GM12878 (cell line): ENCODE measurements at regions not wholly inside any gene's neighbourhood (a gene's known extent, or its start where the extent isn't known, plus 50 kb on each side); places are given as distances from the start of the nearest gene placed in this dataset.

ENCODE experiments used
- BCL11A ChIP-seq: IDR thresholded peaks from 2 replicates; pipeline ENCODE4 v1.6.1; 2011; ENCODE audit warnings: low read depth, low read length
- BHLHE40 ChIP-seq, 2 experiments: fragments of 450-650 bp in 1 of 2; IDR thresholded peaks; 2 replicates each; pipeline ENCODE4 v1.6.1; 2011 to 2017; ENCODE audit warnings: low read depth in 2 of 2, borderline replicate concordance in 1 of 2, improper control_type of control experiment in 1 of 2, low read length in 1 of 2, mild to moderate bottlenecking in 1 of 2
- DPF2 ChIP-seq: fragments of 450-650 bp; IDR thresholded peaks from 2 replicates; pipeline ENCODE4 v1.6.1; 2017; ENCODE audit warnings: mild to moderate bottlenecking
- EED ChIP-seq: sonication (generic); IDR thresholded peaks from 2 replicates; pipeline ENCODE4 v1.6.1; 2016; ENCODE audit warnings: antibody characterized with exemption, low read depth
- ETV6 ChIP-seq, 2 experiments: fragments of 450-650 bp in 1 of 2; IDR thresholded peaks in 1 of 2; conservative IDR thresholded peaks in 1 of 2; 2 replicates each; pipeline ENCODE4 v1.6.1; 2014; ENCODE audit warnings: antibody characterized with exemption in 1 of 2, borderline replicate concordance in 1 of 2, low read depth in 1 of 2, mild to moderate bottlenecking in 1 of 2, moderate library complexity in 1 of 2
- LARP7 ChIP-seq: fragments of 450-650 bp; IDR thresholded peaks from 2 replicates; pipeline ENCODE4 v1.6.1; 2017; ENCODE audit warnings: mild to moderate bottlenecking
- MEF2B ChIP-seq: fragments of 450-650 bp; IDR thresholded peaks from 2 replicates; pipeline ENCODE4 v1.6.1; 2018; ENCODE audit warnings: mild to moderate bottlenecking, moderate library complexity; ENCODE audit not compliant: partially characterized antibody, poor library complexity, severe bottlenecking
- NR2F1 ChIP-seq: fragments of 450-650 bp; conservative IDR thresholded peaks from 2 replicates; pipeline ENCODE4 v1.6.1; 2017; ENCODE audit warnings: mild to moderate bottlenecking
- NRF1 ChIP-seq: conservative IDR thresholded peaks from 2 replicates; pipeline ENCODE4 v1.6.1; 2011; ENCODE audit warnings: mild to moderate bottlenecking, low read depth, low read length, improper control_type of control experiment
- POLR2A ChIP-seq: IDR thresholded peaks from 2 replicates; pipeline ENCODE4 v1.6.1; 2011; ENCODE audit warnings: low read depth, mild to moderate bottlenecking, low read length
- POLR2AphosphoS2 ChIP-seq: IDR thresholded peaks from 2 replicates; pipeline ENCODE4 v1.6.1; 2011; ENCODE audit warnings: low read depth, mild to moderate bottlenecking, low read length, improper control_type of control experiment, moderate library complexity
- RB1 ChIP-seq: fragments of 450-650 bp; formaldehyde crosslinking; IDR thresholded peaks from 2 replicates; pipeline ENCODE4 v1.6.1; 2017; ENCODE audit warnings: mild to moderate bottlenecking, borderline replicate concordance
- RBBP5 ChIP-seq: fragments of 200-600 bp; sonication (generic); conservative IDR thresholded peaks from 2 replicates; pipeline ENCODE4 v1.6.1; 2016
- SPI1 ChIP-seq: IDR thresholded peaks from 2 replicates; pipeline ENCODE4 v1.6.1; 2011; ENCODE audit warnings: low read depth, mild to moderate bottlenecking, low read length, moderate library complexity, borderline replicate concordance; ENCODE audit not compliant: insufficient read depth
- SREBF2 ChIP-seq: IDR thresholded peaks from 2 replicates; pipeline ENCODE4 v1.6.1; 2012; ENCODE audit warnings: mild to moderate bottlenecking, low read length
- STAT1 ChIP-seq: fragments of 450-650 bp; conservative IDR thresholded peaks from 2 replicates; pipeline ENCODE4 v1.6.1; 2014; ENCODE audit warnings: antibody characterized with exemption, mild to moderate bottlenecking
- WRNIP1 ChIP-seq: IDR thresholded peaks from 2 replicates; pipeline ENCODE4 v1.6.1; 2011; ENCODE audit warnings: low read depth, low read length, improper control_type of control experiment, borderline replicate concordance
- TF ChIP-seq, protein P1 (sequence below): IDR thresholded peaks from 2 replicates; pipeline ENCODE4 v1.6.1; 2011; ENCODE audit warnings: mild to moderate bottlenecking, low read depth, low read length, moderate library complexity; ENCODE audit not compliant: insufficient replicate concordance
- TF ChIP-seq, protein P2 (sequence below): fragments of 450-650 bp; IDR thresholded peaks from 2 replicates; pipeline ENCODE4 v1.6.1; 2017; ENCODE audit warnings: mild to moderate bottlenecking, moderate library complexity
- TF ChIP-seq, protein P3 (sequence below), 3 experiments: IDR thresholded peaks in 2 of 3; conservative IDR thresholded peaks in 1 of 3; 2 replicates each; pipeline ENCODE4 v1.5.1; 2011; ENCODE audit warnings: low read depth in 3 of 3, low read length in 3 of 3, mild to moderate bottlenecking in 3 of 3, control low read depth in 2 of 3, moderate library complexity in 2 of 3, inconsistent platforms in 1 of 3, mixed read lengths in 1 of 3; ENCODE audit not compliant: control insufficient read depth in 2 of 3, insufficient read depth in 1 of 3; ENCODE audit errors: extremely low read depth in 1 of 3
- TF ChIP-seq, protein P4 (sequence below): fragments of 450-650 bp; IDR thresholded peaks from 2 replicates; pipeline ENCODE4 v1.6.1; 2016; ENCODE audit warnings: mild to moderate bottlenecking

DNA sequence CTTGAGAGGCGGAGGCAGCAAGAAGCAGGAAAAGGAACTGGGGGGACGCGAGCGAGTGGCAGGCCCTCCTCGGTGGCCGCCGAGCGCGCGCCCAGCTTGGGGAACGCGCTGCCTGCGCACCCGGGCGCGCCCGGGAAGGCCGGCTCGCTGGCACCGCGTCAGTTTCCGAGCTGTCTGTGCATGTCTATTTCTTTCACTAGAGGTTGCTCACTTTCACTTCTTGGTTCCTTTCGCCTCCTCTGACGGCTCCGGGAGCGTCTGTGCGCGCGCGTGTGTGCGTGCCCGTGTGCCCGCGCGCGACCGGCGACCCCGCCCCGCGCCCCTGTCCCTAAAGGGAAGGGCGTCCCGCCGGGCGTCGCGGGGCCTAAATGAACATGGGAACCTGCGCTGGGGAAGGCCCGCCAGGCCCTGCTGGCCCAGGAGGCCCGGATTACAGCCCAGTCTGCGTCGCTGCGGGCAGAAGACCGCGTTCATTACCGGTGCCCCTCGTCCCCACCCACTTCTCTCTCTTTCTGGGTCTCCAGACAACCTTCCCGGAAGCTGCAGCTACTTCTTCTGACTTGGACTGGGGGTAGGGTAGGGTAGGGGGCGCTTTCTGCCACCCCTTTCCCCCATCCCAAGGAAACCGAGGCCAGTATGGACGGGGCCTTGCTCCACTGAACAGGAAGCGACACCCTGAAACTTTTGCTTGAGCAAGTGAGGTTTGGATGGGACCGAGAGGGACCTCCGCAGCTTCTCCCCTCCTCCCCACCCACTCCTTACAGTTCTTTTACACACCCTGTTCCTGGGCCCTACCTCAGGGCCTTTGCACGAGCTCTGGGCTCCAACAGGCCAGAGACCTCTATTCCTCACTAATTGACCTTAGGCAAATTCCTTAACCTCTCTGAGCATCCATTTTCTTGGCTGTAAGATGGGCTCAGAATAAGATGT, 205.8 kb upstream of the IER5L start (continued):
- TF ChIP-seq, protein P1, sequence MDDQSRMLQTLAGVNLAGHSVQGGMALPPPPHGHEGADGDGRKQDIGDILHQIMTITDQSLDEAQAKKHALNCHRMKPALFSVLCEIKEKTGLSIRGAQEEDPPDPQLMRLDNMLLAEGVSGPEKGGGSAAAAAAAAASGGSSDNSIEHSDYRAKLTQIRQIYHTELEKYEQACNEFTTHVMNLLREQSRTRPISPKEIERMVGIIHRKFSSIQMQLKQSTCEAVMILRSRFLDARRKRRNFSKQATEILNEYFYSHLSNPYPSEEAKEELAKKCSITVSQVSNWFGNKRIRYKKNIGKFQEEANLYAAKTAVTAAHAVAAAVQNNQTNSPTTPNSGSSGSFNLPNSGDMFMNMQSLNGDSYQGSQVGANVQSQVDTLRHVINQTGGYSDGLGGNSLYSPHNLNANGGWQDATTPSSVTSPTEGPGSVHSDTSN: no peak
- TF ChIP-seq EED (0 out of 2 replicates have a peak, but pooled peaks have one; percentile 12), ETV6 (conservative IDR thresholded peaks at IDR 0.05 in 1 of 2, IDR thresholded peaks at IDR 0.05 in 1 of 2; ENCODE audit: borderline replicate concordance in 1 of 2, low read depth in 1 of 2) (peak in 1 of 2 experiments; percentile 36; a peak in 1 of 4 replicates), WRNIP1 (no peak), RB1 (0 out of 2 replicates have a peak, but pooled peaks have one; percentile 58), STAT1 (0 out of 2 replicates have a peak, but pooled peaks have one; percentile 32), MEF2B (peak; percentile 57), LARP7 (peak; percentile 70), BCL11A (no peak), NRF1 (peak; percentile 32; the same call in 1 of the 2 replicates), RBBP5 (no peak), SREBF2 (no peak), POLR2A (peak; percentile 62), SPI1 (peak; percentile 48; the same call in 1 of the 2 replicates), NR2F1 (peak; percentile 53; the same call in 1 of the 2 replicates), POLR2AphosphoS2 (no peak), BHLHE40 (IDR thresholded peaks at IDR 0.05; ENCODE audit: borderline replicate concordance in 1 of 2, low read depth in 2 of 2, low read length in 1 of 2) (peak; percentile 46 to 62; a peak in 3 of 4 replicates), DPF2 (peak; percentile 70; the same call in 1 of the 2 replicates)
- TF ChIP-seq, protein P2, sequence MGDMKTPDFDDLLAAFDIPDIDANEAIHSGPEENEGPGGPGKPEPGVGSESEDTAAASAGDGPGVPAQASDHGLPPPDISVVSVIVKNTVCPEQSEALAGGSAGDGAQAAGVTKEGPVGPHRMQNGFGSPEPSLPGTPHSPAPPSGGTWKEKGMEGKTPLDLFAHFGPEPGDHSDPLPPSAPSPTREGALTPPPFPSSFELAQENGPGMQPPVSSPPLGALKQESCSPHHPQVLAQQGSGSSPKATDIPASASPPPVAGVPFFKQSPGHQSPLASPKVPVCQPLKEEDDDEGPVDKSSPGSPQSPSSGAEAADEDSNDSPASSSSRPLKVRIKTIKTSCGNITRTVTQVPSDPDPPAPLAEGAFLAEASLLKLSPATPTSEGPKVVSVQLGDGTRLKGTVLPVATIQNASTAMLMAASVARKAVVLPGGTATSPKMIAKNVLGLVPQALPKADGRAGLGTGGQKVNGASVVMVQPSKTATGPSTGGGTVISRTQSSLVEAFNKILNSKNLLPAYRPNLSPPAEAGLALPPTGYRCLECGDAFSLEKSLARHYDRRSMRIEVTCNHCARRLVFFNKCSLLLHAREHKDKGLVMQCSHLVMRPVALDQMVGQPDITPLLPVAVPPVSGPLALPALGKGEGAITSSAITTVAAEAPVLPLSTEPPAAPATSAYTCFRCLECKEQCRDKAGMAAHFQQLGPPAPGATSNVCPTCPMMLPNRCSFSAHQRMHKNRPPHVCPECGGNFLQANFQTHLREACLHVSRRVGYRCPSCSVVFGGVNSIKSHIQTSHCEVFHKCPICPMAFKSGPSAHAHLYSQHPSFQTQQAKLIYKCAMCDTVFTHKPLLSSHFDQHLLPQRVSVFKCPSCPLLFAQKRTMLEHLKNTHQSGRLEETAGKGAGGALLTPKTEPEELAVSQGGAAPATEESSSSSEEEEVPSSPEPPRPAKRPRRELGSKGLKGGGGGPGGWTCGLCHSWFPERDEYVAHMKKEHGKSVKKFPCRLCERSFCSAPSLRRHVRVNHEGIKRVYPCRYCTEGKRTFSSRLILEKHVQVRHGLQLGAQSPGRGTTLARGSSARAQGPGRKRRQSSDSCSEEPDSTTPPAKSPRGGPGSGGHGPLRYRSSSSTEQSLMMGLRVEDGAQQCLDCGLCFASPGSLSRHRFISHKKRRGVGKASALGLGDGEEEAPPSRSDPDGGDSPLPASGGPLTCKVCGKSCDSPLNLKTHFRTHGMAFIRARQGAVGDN: peak; percentile 73
- TF ChIP-seq, protein P3, sequence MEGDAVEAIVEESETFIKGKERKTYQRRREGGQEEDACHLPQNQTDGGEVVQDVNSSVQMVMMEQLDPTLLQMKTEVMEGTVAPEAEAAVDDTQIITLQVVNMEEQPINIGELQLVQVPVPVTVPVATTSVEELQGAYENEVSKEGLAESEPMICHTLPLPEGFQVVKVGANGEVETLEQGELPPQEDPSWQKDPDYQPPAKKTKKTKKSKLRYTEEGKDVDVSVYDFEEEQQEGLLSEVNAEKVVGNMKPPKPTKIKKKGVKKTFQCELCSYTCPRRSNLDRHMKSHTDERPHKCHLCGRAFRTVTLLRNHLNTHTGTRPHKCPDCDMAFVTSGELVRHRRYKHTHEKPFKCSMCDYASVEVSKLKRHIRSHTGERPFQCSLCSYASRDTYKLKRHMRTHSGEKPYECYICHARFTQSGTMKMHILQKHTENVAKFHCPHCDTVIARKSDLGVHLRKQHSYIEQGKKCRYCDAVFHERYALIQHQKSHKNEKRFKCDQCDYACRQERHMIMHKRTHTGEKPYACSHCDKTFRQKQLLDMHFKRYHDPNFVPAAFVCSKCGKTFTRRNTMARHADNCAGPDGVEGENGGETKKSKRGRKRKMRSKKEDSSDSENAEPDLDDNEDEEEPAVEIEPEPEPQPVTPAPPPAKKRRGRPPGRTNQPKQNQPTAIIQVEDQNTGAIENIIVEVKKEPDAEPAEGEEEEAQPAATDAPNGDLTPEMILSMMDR (IDR thresholded peaks at IDR 0.05 in 2 of 3, conservative IDR thresholded peaks at IDR 0.05 in 1 of 3; ENCODE audit: control insufficient read depth in 2 of 3, extremely low read depth in 1 of 3, insufficient read depth in 1 of 3, low read depth in 3 of 3, low read length in 3 of 3): peak in 1 of 3 experiments; percentile 44; a peak in 2 of 6 replicates
- TF ChIP-seq, protein P4, sequence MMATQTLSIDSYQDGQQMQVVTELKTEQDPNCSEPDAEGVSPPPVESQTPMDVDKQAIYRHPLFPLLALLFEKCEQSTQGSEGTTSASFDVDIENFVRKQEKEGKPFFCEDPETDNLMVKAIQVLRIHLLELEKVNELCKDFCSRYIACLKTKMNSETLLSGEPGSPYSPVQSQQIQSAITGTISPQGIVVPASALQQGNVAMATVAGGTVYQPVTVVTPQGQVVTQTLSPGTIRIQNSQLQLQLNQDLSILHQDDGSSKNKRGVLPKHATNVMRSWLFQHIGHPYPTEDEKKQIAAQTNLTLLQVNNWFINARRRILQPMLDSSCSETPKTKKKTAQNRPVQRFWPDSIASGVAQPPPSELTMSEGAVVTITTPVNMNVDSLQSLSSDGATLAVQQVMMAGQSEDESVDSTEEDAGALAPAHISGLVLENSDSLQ: peak; percentile 25; the same call in 1 of the 2 replicates
